NCI-H2081 treated with DMSO at 0.1 percent for 48 hours (cell line): ENCODE measurements at regions not wholly inside any gene's neighbourhood (a gene's known extent, or its start where the extent isn't known, plus 50 kb on each side); places are given as distances from the start of the nearest gene placed in this dataset.

Experiments
- DNase-seq: peaks from one replicate; lab custom pipeline; 2025; lab: John Stamatoyannopoulos, UW

- no peak for DNase-seq
Measured at GRCh38 chr4:23166919-23167318, 474.2 kb downstream of the GBA3 start.

GRCh38 chr4:23166407-23166806 is 473.7 kb downstream of the GBA3 start:
- DNase-seq: no peak

GRCh38 chr4:23165669-23166068 is 472.9 kb downstream of the GBA3 start:
- DNase-seq: no peak

- no peak for DNase-seq
Measured at GRCh38 chr4:23163647-23164436, 471.1 kb downstream of the GBA3 start.

- no peak for DNase-seq
Measured at GRCh38 chr4:23162275-23162674, 469.5 kb downstream of the GBA3 start.

- DNase-seq: no peak
Measured at GRCh38 chr4:23161787-23162186, 469.1 kb downstream of the GBA3 start.

GRCh38 chr4:23153076-23153475 is 460.3 kb downstream of the GBA3 start:
- no peak for DNase-seq

GRCh38 chr4:23149815-23150214 is 457.1 kb downstream of the GBA3 start:
- DNase-seq: no peak

GRCh38 chr4:23144707-23145106 is 452.0 kb downstream of the GBA3 start:
- no peak for DNase-seq

GRCh38 chr4:23135792-23136645 is 443.3 kb downstream of the GBA3 start:
- DNase-seq: peak; percentile 46

GRCh38 chr4:23134331-23134730 is 441.6 kb downstream of the GBA3 start:
- DNase-seq: no peak

- no peak for DNase-seq
Measured at GRCh38 chr4:23130845-23131244, 438.1 kb downstream of the GBA3 start.

GRCh38 chr4:23125118-23125517 is 432.4 kb downstream of the GBA3 start:
- no peak for DNase-seq

- DNase-seq: no peak
Measured at GRCh38 chr4:23122666-23123400, 430.1 kb downstream of the GBA3 start.

- DNase-seq: no peak
Measured at GRCh38 chr4:23120374-23120773, 427.6 kb downstream of the GBA3 start.

- DNase-seq: no peak
Measured at GRCh38 chr4:23117826-23118225, 425.1 kb downstream of the GBA3 start.

- no peak for DNase-seq
Measured at GRCh38 chr4:23114538-23114937, 421.8 kb downstream of the GBA3 start.

- DNase-seq: no peak
Measured at GRCh38 chr4:23113104-23113503, 420.4 kb downstream of the GBA3 start.

- DNase-seq: no peak
Measured at GRCh38 chr4:23106516-23106915, 413.8 kb downstream of the GBA3 start.

- DNase-seq: no peak
Measured at GRCh38 chr4:23105759-23106370, 413.1 kb downstream of the GBA3 start.

GRCh38 chr4:23097251-23097650 is 404.5 kb downstream of the GBA3 start:
- no peak for DNase-seq

- no peak for DNase-seq
Measured at GRCh38 chr4:23091711-23092110, 399.0 kb downstream of the GBA3 start.
